ENCODE measurements at regions not wholly inside any gene's neighbourhood (a gene's known extent, or its start where the extent isn't known, plus 50 kb on each side); places are given as distances from the start of the nearest gene placed in this dataset.

DNA sequence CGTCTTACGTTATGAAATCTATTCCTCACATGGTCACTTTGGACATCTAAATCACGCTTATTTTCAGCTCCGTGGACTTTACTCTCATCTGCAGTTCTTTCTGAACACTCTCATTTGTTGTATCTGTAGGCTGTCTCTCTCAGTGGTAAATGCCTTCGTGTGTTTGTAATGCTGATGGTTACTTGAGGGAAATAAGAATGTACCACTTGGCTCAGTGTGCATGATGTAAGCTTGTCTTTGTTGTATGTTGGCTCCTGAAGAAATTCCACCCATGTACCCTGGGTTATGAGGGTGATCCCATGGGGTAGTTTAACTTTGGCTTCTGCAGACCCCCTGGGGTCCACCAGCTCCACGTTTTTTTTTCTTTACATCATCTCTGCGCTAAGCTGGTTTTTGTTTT is 378.4 kb downstream of the SETD4 start:
- DNase-seq: no peak

- no peak for DNase-seq
Measured at GRCh38 chr21:35679076-35679475, 381.2 kb downstream of the SETD4 start.

GRCh38 chr21:35678393-35678792 is 381.9 kb downstream of the SETD4 start:
- no peak for DNase-seq

DNA sequence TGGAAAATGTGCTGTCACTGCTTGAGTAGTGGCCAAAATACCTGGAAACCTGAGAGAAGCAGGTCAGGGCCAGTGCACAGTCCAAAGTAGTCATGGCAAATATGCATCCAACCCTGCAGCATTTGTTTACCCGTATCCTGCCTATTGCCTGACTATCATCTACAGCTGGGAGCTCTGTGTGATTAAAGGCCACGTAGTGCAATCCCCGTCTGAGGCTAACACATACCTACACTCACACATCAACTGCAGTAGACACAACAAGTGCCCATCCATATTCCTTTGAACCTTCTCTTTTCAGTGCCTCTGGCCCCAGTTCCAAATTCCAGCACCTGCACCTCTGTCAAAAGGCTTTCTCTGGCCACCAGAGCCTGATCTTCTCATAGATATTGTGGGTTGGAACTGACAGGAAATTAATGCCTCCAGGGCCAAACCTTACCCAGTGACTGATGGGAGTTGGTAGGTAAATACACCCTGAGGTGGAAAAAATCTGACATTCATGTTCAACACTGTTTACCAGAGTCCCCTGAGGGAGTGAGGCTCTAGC is 383.0 kb downstream of the SETD4 start:
- DNase-seq: no peak

- no peak for DNase-seq
Measured at GRCh38 chr21:35674895-35675470, 385.3 kb downstream of the SETD4 start.

- DNase-seq: no peak
Measured at GRCh38 chr21:35674091-35674671, 386.1 kb downstream of the SETD4 start.

DNA sequence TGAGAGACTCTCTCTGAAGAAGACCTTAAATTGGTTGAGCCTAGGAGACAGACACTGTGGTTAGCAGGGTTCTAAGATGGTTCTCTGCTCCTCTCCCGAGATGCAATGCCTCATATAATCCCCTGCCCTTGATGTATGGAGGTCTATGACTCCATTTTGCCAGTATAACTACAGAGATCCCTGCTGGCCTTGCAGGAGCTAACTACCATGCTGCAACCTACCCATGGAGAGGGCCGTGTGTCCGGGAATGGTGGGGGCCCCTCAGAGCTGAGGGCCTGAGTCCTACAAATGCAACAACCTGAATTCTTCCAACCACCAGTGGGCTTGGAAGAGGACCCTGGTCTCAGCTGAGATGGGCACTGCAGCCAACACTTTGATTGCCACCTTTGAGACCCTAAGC is 388.0 kb downstream of the SETD4 start:
- no peak for DNase-seq

DNA sequence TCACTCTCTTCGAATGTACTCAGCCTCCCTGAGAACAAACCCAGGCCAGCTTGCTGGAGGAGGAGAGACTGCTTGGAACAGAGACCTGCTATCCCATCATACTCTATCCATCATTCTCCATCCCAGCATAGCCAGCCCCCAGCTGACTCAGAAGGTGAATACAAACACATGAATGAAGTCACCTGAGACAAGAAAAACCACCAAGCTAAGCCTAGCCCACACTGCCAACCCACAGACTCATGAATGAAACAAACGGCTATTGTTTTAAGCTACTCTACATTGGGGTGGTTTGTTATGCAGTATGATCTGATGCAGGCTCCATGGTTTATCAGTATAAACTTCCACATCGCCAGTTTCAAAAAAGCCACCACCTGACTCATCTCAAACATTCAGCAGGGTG is 395.6 kb downstream of the SETD4 start:
- DNase-seq: no peak

GRCh38 chr21:35663856-35664606 is 396.3 kb downstream of the SETD4 start:
- DNase-seq: no peak

DNA sequence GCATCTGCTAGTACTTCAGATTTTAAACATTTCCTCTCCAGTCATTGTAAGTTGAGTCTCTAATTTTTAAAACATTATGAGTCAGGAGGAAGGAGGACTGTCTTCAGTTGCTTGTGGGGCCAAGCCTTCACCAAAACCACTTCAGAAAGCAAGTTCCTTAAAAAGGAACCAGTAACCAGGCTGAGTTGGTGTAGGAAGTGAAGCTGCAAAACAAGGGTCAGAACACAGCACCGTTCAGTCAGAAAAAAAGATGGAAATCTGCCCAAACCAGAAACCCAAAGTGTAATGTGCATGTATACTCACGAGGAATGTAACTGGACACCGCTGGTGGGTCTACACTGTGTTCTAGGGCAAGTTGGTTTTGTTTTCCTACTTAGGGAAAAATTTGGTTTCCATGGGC is 402.1 kb downstream of the SETD4 start:
- no peak for DNase-seq

DNA sequence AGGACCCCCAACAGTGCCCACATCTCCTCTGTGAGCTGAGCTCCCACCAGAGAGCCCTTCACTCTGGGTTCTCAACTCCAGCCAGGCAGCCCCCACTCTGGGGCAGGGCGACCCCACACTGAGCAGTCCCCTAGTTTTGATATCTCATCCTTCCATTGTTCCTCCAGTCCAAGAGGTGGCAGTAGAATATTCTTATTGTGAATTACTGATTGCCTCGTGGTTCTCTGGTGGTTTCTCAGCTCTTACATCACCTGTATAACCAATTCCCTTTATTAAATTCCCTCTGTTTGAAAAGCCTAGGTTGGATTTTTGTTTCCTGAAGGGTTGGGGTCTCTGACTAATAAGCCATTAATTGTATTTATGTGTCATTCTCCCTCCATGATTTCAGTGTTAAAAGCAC is 407.5 kb downstream of the SETD4 start:
- DNase-seq: no peak

- DNase-seq: no peak
Measured at GRCh38 chr21:35652196-35652595, 408.1 kb downstream of the SETD4 start.

DNA sequence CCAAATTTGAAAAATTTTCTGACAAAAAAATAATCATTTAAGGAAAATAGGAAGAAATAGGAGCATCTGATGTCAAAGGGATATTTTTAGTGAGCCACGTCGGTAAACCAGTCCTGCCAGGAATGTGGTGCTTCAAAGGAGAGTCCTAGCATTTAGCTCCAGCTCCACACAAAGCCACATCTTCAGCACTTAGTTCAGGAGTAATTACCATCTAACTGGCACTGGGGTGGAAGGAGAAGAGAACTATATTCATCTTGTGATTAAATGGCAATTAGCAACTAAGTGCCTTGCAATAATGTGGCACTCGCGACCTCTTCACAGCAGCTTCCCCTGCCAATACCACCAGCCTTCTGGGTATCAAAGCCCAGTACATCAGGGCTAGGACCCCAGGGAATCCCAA is 409.1 kb downstream of the SETD4 start:
- DNase-seq: no peak

DNA sequence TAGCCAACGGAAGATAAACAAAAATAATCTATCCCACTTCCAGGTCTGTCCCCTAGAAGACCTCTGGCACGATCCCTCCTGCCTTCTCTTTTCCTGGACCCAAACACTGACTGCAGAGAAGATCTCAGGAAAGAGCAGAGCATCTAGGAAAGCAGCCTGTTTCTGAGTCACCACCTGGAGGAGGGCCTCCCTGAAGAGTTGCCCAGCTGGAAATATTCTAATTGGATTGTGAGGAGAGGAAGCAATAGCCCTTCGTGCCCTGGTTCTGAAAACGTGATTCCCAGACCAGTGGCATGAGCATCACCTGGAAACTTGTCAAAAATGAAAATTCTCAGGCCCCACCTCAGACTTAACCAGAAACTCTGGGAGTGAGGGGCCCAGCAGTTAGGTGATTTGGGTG is 411.1 kb downstream of the SETD4 start:
- DNase-seq: no peak

DNA sequence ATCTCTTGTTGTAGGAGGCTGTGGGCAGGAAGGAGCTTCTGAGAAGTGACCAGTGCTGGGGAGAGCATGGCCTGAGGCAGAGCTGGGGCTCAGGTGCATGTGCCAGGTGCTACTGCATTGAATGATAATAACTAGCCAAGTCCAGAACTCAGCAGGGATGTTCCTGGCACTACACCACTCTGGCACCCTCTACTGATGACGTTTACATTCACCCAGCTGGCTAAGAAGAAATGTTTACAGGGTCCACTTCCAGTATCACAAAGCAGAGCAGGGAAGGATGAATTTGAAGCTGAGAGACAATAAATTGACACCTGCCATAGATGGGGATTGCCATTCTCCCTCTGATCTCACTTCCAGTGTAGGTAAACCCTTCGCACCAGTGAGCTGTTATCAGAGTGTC is 411.8 kb downstream of the SETD4 start:
- no peak for DNase-seq

GRCh38 chr21:35646606-35647005 is 413.7 kb downstream of the SETD4 start:
- no peak for DNase-seq

GRCh38 chr21:35645991-35646390 is 414.3 kb downstream of the SETD4 start:
- DNase-seq: no peak

GRCh38 chr21:35644523-35644922 is 415.8 kb downstream of the SETD4 start:
- no peak for DNase-seq

- no peak for DNase-seq
Measured at GRCh38 chr21:35643176-35643575, 417.1 kb downstream of the SETD4 start.

GRCh38 chr21:35641271-35642016 is 418.9 kb downstream of the SETD4 start:
- no peak for DNase-seq

- no peak for DNase-seq
Measured at GRCh38 chr21:35637431-35637830, 422.9 kb downstream of the SETD4 start.

DNA sequence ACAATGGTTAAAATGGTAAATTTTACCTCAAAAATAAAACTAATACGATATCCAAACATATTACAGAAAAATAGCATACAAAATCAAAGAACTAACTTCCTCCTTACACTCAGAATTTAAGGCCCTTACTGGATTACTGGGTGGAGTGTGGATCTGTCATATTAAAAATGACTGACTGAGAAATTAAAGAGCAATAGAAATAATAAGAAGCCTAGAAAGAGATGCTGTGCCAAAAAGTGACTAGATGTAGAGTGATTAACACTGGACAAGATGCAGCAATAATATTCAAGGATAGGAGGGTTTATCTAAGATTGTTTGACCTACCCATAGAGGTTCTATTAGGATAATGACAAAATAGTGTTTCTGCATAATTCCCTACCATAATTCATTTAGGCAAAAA is 424.3 kb downstream of the SETD4 start:
- DNase-seq: no peak

GRCh38 chr21:35635261-35635660 is 425.1 kb downstream of the SETD4 start:
- no peak for DNase-seq

- no peak for DNase-seq
Measured at GRCh38 chr21:35633501-35633900, 426.8 kb downstream of the SETD4 start.

Measured in stimulated activated CD4-positive, alpha-beta T cell treated with anti-CD3 and anti-CD28 coated beads, Interleukin-12 subunit alpha, Interleukin-12 subunit beta, amount 100 ng/mL, for 4 hours (primary cell).